ENCODE measurements at regions not wholly inside any gene's neighbourhood (a gene's known extent, or its start where the extent isn't known, plus 50 kb on each side); places are given as distances from the start of the nearest gene placed in this dataset.

GRCh38 chr16:17629936-17630335 is 159.2 kb upstream of the XYLT1 start:
- TF ChIP-seq ATF2 (CRISPR knock-in tag; IDR thresholded peaks at IDR 0.05; ENCODE audit: borderline replicate concordance, low read depth) (no peak), ZNF138 (CRISPR knock-in tag; conservative IDR thresholded peaks at IDR 0.05) (no peak), CBFB (CRISPR knock-in tag; IDR thresholded peaks at IDR 0.05; ENCODE audit: low read depth) (no peak), ZNF416 (CRISPR knock-in tag; IDR thresholded peaks at IDR 0.05) (no peak), EMX1 (CRISPR knock-in tag; IDR thresholded peaks at IDR 0.05) (no peak), TEAD1 (CRISPR knock-in tag; IDR thresholded peaks at IDR 0.05) (no peak), IRF1 (CRISPR knock-in tag; IDR thresholded peaks at IDR 0.05) (no peak), IRF2 (CRISPR knock-in tag; IDR thresholded peaks at IDR 0.05; ENCODE audit: borderline replicate concordance, low read depth) (no peak)
- TF ChIP-seq, protein P1, sequence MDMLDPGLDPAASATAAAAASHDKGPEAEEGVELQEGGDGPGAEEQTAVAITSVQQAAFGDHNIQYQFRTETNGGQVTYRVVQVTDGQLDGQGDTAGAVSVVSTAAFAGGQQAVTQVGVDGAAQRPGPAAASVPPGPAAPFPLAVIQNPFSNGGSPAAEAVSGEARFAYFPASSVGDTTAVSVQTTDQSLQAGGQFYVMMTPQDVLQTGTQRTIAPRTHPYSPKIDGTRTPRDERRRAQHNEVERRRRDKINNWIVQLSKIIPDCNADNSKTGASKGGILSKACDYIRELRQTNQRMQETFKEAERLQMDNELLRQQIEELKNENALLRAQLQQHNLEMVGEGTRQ (CRISPR knock-in tag; IDR thresholded peaks at IDR 0.05): no peak
- TF ChIP-seq, protein P2, sequence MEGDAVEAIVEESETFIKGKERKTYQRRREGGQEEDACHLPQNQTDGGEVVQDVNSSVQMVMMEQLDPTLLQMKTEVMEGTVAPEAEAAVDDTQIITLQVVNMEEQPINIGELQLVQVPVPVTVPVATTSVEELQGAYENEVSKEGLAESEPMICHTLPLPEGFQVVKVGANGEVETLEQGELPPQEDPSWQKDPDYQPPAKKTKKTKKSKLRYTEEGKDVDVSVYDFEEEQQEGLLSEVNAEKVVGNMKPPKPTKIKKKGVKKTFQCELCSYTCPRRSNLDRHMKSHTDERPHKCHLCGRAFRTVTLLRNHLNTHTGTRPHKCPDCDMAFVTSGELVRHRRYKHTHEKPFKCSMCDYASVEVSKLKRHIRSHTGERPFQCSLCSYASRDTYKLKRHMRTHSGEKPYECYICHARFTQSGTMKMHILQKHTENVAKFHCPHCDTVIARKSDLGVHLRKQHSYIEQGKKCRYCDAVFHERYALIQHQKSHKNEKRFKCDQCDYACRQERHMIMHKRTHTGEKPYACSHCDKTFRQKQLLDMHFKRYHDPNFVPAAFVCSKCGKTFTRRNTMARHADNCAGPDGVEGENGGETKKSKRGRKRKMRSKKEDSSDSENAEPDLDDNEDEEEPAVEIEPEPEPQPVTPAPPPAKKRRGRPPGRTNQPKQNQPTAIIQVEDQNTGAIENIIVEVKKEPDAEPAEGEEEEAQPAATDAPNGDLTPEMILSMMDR (IDR thresholded peaks at IDR 0.05): no peak
- TF ChIP-seq, protein P3, sequence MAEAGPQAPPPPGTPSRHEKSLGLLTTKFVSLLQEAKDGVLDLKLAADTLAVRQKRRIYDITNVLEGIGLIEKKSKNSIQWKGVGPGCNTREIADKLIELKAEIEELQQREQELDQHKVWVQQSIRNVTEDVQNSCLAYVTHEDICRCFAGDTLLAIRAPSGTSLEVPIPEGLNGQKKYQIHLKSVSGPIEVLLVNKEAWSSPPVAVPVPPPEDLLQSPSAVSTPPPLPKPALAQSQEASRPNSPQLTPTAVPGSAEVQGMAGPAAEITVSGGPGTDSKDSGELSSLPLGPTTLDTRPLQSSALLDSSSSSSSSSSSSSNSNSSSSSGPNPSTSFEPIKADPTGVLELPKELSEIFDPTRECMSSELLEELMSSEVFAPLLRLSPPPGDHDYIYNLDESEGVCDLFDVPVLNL (CRISPR knock-in tag; IDR thresholded peaks at IDR 0.05; ENCODE audit: borderline replicate concordance, low read depth): no peak
- TF ChIP-seq, protein P4, sequence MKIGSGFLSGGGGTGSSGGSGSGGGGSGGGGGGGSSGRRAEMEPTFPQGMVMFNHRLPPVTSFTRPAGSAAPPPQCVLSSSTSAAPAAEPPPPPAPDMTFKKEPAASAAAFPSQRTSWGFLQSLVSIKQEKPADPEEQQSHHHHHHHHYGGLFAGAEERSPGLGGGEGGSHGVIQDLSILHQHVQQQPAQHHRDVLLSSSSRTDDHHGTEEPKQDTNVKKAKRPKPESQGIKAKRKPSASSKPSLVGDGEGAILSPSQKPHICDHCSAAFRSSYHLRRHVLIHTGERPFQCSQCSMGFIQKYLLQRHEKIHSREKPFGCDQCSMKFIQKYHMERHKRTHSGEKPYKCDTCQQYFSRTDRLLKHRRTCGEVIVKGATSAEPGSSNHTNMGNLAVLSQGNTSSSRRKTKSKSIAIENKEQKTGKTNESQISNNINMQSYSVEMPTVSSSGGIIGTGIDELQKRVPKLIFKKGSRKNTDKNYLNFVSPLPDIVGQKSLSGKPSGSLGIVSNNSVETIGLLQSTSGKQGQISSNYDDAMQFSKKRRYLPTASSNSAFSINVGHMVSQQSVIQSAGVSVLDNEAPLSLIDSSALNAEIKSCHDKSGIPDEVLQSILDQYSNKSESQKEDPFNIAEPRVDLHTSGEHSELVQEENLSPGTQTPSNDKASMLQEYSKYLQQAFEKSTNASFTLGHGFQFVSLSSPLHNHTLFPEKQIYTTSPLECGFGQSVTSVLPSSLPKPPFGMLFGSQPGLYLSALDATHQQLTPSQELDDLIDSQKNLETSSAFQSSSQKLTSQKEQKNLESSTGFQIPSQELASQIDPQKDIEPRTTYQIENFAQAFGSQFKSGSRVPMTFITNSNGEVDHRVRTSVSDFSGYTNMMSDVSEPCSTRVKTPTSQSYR (CRISPR knock-in tag; IDR thresholded peaks at IDR 0.05): no peak
- TF ChIP-seq, protein P5, sequence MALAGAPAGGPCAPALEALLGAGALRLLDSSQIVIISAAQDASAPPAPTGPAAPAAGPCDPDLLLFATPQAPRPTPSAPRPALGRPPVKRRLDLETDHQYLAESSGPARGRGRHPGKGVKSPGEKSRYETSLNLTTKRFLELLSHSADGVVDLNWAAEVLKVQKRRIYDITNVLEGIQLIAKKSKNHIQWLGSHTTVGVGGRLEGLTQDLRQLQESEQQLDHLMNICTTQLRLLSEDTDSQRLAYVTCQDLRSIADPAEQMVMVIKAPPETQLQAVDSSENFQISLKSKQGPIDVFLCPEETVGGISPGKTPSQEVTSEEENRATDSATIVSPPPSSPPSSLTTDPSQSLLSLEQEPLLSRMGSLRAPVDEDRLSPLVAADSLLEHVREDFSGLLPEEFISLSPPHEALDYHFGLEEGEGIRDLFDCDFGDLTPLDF (CRISPR knock-in tag; IDR thresholded peaks at IDR 0.05): no peak
- TF ChIP-seq, protein P6, sequence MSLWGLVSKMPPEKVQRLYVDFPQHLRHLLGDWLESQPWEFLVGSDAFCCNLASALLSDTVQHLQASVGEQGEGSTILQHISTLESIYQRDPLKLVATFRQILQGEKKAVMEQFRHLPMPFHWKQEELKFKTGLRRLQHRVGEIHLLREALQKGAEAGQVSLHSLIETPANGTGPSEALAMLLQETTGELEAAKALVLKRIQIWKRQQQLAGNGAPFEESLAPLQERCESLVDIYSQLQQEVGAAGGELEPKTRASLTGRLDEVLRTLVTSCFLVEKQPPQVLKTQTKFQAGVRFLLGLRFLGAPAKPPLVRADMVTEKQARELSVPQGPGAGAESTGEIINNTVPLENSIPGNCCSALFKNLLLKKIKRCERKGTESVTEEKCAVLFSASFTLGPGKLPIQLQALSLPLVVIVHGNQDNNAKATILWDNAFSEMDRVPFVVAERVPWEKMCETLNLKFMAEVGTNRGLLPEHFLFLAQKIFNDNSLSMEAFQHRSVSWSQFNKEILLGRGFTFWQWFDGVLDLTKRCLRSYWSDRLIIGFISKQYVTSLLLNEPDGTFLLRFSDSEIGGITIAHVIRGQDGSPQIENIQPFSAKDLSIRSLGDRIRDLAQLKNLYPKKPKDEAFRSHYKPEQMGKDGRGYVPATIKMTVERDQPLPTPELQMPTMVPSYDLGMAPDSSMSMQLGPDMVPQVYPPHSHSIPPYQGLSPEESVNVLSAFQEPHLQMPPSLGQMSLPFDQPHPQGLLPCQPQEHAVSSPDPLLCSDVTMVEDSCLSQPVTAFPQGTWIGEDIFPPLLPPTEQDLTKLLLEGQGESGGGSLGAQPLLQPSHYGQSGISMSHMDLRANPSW (CRISPR knock-in tag; conservative IDR thresholded peaks at IDR 0.05; ENCODE audit: low read depth): no peak

Data from WTC11 (cell line).